Cardiac muscle cell (in vitro differentiated cells and primary cell): ENCODE measurements at regions not wholly inside any gene's neighbourhood (a gene's known extent, or its start where the extent isn't known, plus 50 kb on each side); places are given as distances from the start of the nearest gene placed in this dataset.

Experiments
- DNase-seq, 2 donors: peaks; one replicate each; pipeline versions ENCODE4 v3.0.0 to v3.0.0-alpha.2; 2010 to 2017; ENCODE audit warnings: low read depth in 1 of 2, low spot score in 1 of 2
- H3K27ac ChIP-seq: fragments of 200-600 bp; sonication (generic); 2 replicates; pipeline ENCODE4 v1.5.1; 2016
- H3K27me3 ChIP-seq: fragments of 200-600 bp; sonication (generic); 2 replicates; pipeline ENCODE4 v1.6.0; 2016; ENCODE audit warnings: control low read depth
- H3K36me3 ChIP-seq: fragments of 200-600 bp; sonication (generic); 2 replicates; pipeline ENCODE4 v1.5.1; 2016; ENCODE audit warnings: control low read depth
- H3K4me1 ChIP-seq: fragments of 200-600 bp; sonication (generic); 2 replicates; pipeline ENCODE4 v1.8.1; 2017; ENCODE audit warnings: low read depth, mild to moderate bottlenecking, mixed run types
- H3K4me3 ChIP-seq: fragments of 200-600 bp; sonication (generic); 2 replicates; pipeline ENCODE4 v1.5.1; 2016; ENCODE audit warnings: mild to moderate bottlenecking
- H3K9me3 ChIP-seq: fragments of 200-600 bp; sonication (generic); 2 replicates; pipeline ENCODE4 v1.5.1; 2017; ENCODE audit warnings: low read depth, mild to moderate bottlenecking, control low read depth
- TF ChIP-seq, protein P1 (sequence below): IDR thresholded peaks from 2 replicates; pipeline ENCODE4 v1.5.1; 2012; ENCODE audit warnings: low read depth, mild to moderate bottlenecking, low read length

DNA sequence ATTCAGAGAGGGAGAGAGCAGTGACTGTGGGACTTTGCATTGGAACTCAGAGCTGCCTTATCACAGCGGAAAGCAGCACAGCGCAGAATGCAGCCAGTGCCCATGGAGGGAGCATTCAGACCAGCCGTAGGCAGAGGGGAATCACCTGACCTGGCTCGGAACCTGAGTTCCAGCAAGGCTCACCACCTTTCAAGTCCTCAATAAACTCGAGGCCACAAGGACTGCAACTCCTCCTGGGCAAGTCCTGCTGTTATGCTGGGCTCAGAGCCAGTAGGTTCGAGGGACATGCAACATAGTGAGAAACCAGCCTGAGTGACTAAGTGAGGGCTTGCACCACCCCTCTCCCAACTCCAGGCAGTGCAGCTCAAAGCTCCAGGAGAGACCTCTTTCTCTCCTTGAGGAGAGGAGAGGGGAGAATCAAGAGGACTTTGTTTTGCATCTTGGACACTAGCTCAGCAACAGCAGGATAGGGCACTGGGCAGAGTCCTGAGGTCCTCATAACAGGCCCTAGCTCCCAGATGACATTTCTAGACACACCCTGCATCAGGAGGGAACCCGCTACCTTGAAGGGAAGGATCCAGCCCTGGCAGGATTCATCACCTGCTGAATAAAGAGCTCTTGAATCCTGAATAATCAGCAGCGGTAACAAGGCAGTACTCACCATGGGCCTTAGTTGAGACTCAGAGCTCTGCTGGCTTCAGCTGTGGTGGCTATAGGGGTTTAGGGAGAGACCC lies 136.8 kb upstream of the OTOS start:
- Histone ChIP-seq H3K27me3 (no peaks in the 10 kb centered on the region), H3K4me1 (no peaks in the 10 kb centered on the region), H3K9me3 (no peaks in the 10 kb centered on the region), H3K27ac (no peak overlapping the region), H3K4me3 (no peak overlapping the region), H3K36me3 (no peaks in the 10 kb centered on the region)
- TF ChIP-seq, protein P1, sequence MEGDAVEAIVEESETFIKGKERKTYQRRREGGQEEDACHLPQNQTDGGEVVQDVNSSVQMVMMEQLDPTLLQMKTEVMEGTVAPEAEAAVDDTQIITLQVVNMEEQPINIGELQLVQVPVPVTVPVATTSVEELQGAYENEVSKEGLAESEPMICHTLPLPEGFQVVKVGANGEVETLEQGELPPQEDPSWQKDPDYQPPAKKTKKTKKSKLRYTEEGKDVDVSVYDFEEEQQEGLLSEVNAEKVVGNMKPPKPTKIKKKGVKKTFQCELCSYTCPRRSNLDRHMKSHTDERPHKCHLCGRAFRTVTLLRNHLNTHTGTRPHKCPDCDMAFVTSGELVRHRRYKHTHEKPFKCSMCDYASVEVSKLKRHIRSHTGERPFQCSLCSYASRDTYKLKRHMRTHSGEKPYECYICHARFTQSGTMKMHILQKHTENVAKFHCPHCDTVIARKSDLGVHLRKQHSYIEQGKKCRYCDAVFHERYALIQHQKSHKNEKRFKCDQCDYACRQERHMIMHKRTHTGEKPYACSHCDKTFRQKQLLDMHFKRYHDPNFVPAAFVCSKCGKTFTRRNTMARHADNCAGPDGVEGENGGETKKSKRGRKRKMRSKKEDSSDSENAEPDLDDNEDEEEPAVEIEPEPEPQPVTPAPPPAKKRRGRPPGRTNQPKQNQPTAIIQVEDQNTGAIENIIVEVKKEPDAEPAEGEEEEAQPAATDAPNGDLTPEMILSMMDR = no peak
- peak in 1 of 2 donors; percentile 79 for DNase-seq

DNA sequence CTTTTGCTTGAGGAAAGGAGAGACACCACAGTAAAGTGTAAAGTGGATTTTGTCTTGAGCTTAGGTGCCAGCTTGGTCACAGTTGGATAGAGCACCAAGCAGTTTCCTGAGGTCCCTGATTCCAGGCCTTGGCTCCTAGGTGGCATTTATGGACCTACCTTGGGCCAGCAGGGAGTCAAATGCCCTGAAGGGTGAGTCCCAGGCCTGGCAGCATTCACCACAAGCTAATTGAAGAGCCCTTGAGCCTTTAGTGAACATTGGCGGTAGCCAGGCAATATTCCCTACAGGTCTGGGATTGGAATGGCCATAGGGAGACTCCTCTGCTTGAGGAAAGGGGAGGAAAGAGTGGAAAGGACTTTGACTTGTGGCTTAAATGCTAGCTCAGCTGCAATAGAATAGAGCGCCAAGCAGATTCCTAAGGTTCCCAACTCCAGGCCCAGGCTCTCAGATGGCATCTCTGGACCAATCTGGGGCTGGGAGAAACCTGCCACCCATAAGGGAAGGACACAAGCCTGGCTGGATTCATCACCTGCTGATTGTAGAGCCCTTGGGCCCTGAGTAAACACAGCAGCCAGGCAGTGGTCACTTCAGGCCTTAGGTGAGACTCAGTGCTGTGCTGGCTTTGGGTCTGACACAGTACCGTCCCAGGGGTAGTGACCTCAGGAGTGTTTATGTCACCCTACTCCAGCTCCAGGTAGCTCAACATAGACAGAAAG lies 137.5 kb upstream of the OTOS start:
- no peak overlapping the region for H3K4me3 ChIP-seq
- no peak overlapping the region for H3K27ac ChIP-seq
- H3K9me3 ChIP-seq = no peaks in the 10 kb centered on the region
- DNase-seq = no peak
- no peaks in the 10 kb centered on the region for H3K36me3 ChIP-seq
- TF ChIP-seq, protein P1 = no peak
- H3K4me1 ChIP-seq = no peaks in the 10 kb centered on the region
- H3K27me3 ChIP-seq = no peaks in the 10 kb centered on the region

DNA sequence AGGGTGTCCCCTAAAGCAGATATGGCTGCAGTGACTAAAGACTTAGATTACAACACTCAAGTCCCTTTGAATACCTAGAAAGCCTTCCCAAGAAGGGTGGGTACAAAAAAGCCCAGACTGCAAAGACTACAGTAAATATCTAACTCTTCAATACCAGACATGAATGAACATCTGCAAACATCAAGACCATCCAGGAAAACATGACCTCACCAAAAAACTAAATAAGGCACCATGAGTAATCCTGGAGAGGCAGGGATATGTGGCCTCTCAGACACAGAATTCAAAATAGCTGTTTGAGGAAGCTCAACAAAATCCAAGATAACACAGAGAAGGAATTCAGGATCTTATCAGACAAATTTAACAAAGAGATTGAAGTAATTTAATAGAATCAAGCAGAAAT lies 138.2 kb upstream of the OTOS start:
- Histone ChIP-seq H3K4me3 (no peak overlapping the region), H3K9me3 (no peaks in the 10 kb centered on the region), H3K36me3 (no peaks in the 10 kb centered on the region), H3K27me3 (no peaks in the 10 kb centered on the region), H3K27ac (no peak overlapping the region), H3K4me1 (no peaks in the 10 kb centered on the region)
- TF ChIP-seq, protein P1 = no peak
- peak in 1 of 2 donors; percentile 28 for DNase-seq

DNA sequence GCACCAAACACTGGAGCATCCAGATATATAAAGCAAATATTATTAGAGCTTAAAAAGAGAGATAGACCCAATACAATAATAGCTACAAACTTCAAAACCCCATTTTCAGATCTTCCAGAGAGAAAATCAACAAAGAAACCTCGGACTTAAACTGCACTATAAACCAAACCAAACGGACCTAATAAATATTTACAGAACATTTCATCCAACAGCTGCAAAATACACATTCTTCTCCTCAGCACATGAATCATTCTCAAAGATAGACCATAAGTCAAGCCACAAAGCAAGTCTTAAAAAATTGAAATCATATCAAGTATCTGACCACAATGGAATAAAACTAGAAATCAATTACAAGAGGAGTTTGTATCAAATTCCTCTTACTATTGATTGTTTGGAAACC lies 140.2 kb upstream of the OTOS start:
- TF ChIP-seq, protein P1 = no peak
- H3K27me3 ChIP-seq = no peaks in the 10 kb centered on the region
- no peak overlapping the region for H3K4me3 ChIP-seq
- H3K9me3 ChIP-seq = no peaks in the 10 kb centered on the region
- no peak for DNase-seq
- no peak overlapping the region for H3K27ac ChIP-seq
- no peaks in the 10 kb centered on the region for H3K36me3 ChIP-seq
- no peaks in the 10 kb centered on the region for H3K4me1 ChIP-seq

DNA sequence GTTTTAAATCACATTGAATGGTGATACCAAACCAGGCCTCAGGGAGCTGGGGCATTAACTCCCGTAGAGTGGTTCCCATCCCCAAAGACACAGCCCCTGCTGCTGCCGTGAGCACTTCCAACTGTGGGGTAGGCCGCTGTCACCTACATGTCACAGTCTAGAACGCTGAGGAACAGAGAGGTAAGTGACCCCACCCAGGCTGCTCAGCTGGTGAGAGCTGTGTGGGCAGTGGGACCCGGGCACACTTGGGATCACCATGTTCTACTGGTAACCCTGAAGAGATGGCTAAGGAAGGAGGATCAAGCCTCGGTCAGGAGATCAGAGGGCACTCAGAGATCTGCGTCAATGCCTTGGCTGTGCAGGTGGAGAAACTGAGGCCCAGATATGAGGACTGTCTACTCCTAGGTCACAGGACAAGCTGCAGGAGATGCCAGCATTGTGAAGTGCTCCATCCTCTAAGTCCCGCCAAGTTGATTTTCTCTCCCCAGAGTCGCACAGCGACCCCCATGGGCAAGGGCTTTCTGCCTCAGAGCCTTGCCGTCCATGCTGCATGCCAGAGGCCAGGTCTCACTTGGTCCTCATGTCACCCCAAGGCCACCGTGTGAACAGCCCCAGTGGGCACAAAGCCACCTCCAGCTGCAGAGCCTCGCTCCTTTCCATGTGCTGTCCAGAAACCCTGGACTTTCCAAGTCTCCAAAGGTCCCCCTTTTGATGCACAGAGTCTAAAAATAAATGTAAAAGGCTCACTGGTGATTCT lies 144.2 kb upstream of the OTOS start:
- no peaks in the 10 kb centered on the region for H3K9me3 ChIP-seq
- no peaks in the 10 kb centered on the region for H3K36me3 ChIP-seq
- H3K27ac ChIP-seq = no peak overlapping the region
- H3K4me1 ChIP-seq = no peaks in the 10 kb centered on the region
- TF ChIP-seq, protein P1 = no peak
- H3K27me3 ChIP-seq = no peaks in the 10 kb centered on the region
- no peak for DNase-seq
- no peak overlapping the region for H3K4me3 ChIP-seq
